Activated CD8-positive, alpha-beta memory T cell treated with anti-CD3 and anti-CD28 coated beads for 48 hours (primary cell): ENCODE measurements at regions not wholly inside any gene's neighbourhood (a gene's known extent, or its start where the extent isn't known, plus 50 kb on each side); places are given as distances from the start of the nearest gene placed in this dataset.
"Not testable (repeated sequence)": the region's sequence is repeated elsewhere in the genome, so short reads cannot be mapped to it uniquely, and the experiment has no call there.

Experiments used
- DNase-seq, 3 experiments: peaks; one replicate each; pipeline ENCODE4 v3.0.0-alpha.2; 2020; ENCODE audit warnings: low read depth in 2 of 3, low spot score in 2 of 3

- no peak for DNase-seq
Observed at GRCh38 chr2:192645811-192646598, 451.3 kb upstream of the TMEFF2 start.

GRCh38 chr2:192634557-192634956, 439.8 kb upstream of the TMEFF2 start:
- no peak for DNase-seq

- DNase-seq, result no peak
Observed at GRCh38 chr2:192628017-192628416, 433.3 kb upstream of the TMEFF2 start.

GRCh38 chr2:192615105-192615504, 420.4 kb upstream of the TMEFF2 start:
- DNase-seq, result no peak

- no peak for DNase-seq
Observed at GRCh38 chr2:192604295-192604694, 409.6 kb upstream of the TMEFF2 start.

GRCh38 chr2:192598649-192599048, 403.9 kb upstream of the TMEFF2 start:
- DNase-seq, result not testable (repeated sequence)

- no peak for DNase-seq
Observed at GRCh38 chr2:192593561-192593960, 398.8 kb upstream of the TMEFF2 start.

- no peak for DNase-seq
Observed at GRCh38 chr2:192591617-192592016, 396.9 kb upstream of the TMEFF2 start.

GRCh38 chr2:192585418-192585817, 390.7 kb upstream of the TMEFF2 start:
- DNase-seq, result no peak

- no peak for DNase-seq
Observed at GRCh38 chr2:192584976-192585375, 390.2 kb upstream of the TMEFF2 start.

GRCh38 chr2:192579965-192580700, 385.4 kb upstream of the TMEFF2 start:
- no peak for DNase-seq

- no peak for DNase-seq
Observed at GRCh38 chr2:192578780-192579179, 384.0 kb upstream of the TMEFF2 start.

GRCh38 chr2:192577706-192578105, 383.0 kb upstream of the TMEFF2 start:
- DNase-seq, result no peak

- no peak for DNase-seq
Observed at GRCh38 chr2:192574552-192574951, 379.8 kb upstream of the TMEFF2 start.

- no peak for DNase-seq
Observed at GRCh38 chr2:192571636-192572035, 376.9 kb upstream of the TMEFF2 start.

- DNase-seq, result no peak
Observed at GRCh38 chr2:192570788-192571187, 376.1 kb upstream of the TMEFF2 start.

- no peak for DNase-seq
Observed at GRCh38 chr2:192566863-192567262, 372.1 kb upstream of the TMEFF2 start.

- no peak for DNase-seq
Observed at GRCh38 chr2:192560326-192560725, 365.6 kb upstream of the TMEFF2 start.

- DNase-seq, result no peak
Observed at GRCh38 chr2:192559587-192559986, 364.9 kb upstream of the TMEFF2 start.

GRCh38 chr2:192558637-192559036, 363.9 kb upstream of the TMEFF2 start:
- no peak for DNase-seq

- no peak for DNase-seq
Observed at GRCh38 chr2:192555740-192556139, 361.0 kb upstream of the TMEFF2 start.

GRCh38 chr2:192551760-192552159, 357.0 kb upstream of the TMEFF2 start:
- no peak for DNase-seq

- no peak for DNase-seq
Observed at GRCh38 chr2:192546565-192546964, 351.8 kb upstream of the TMEFF2 start.
